HCT116 (cell line): ENCODE measurements at regions not wholly inside any gene's neighbourhood (a gene's known extent, or its start where the extent isn't known, plus 50 kb on each side); places are given as distances from the start of the nearest gene placed in this dataset.

Experiments used
- ATAC-seq: fragments of 200-7000 bp; cut with Tn5 transposase; 2 replicates; pipeline ENCODE4 v1.9.1; 2020; ENCODE audit warnings: mild to moderate bottlenecking, moderate library complexity
- BruUV-seq: library from RNA; stranded (reverse); fragments of 400-500 nt; replicated peaks from 2 replicates; lab custom pipeline; 2021; lab: Mats Ljungman, UMichigan
- CTCF ChIA-PET: fragments of 300-600 bp; sonication (Branson Sonifier 250); formaldehyde crosslinking; loops from one replicate; lab custom pipeline; 2021; ENCODE audit warnings: antibody characterized with exemption; lab: Charles Lee
- POLR2A ChIA-PET: fragments of 300-600, 350-600 bp; sonication (Branson Sonifier 250); formaldehyde crosslinking; loops from one replicate; lab custom pipeline; 2021; ENCODE audit warnings: antibody characterized with exemption; lab: Charles Lee
- RAD21 ChIA-PET, 2 experiments: fragments of 300-600 bp; sonication (Branson Sonifier 250); formaldehyde crosslinking; loops; one replicate each; lab custom pipeline; 2023; ENCODE audit warnings: low total read pairs in 2 of 2; ENCODE audit not compliant: uncharacterized antibody in 2 of 2, unreplicated experiment in 2 of 2, low non-redundant PET in 1 of 2; lab: Charles Lee
- DNase-seq: peaks from one replicate; pipeline ENCODE4 v3.0.0-alpha.2; 2010; ENCODE audit warnings: low read depth, low spot score
- H2AFZ ChIP-seq: fragments of 200-600 bp; shearing (Covaris generic), sonication (generic); 2 replicates; pipeline ENCODE4 v1.6.1; 2017; ENCODE audit warnings: low read depth, mixed run types, mixed read lengths, antibody characterized with exemption, low read length; ENCODE audit not compliant: poor library complexity, severe bottlenecking
- H3K27ac ChIP-seq: 2 replicates; pipeline ENCODE4 v1.5.1; 2012; ENCODE audit warnings: low read depth, low read length
- H3K27me3 ChIP-seq: fragments of 200-600 bp; sonication (generic); 2 replicates; pipeline ENCODE4 v1.6.1; 2016; ENCODE audit warnings: mixed run types, low read length, mixed read lengths; ENCODE audit not compliant: insufficient read depth
- H3K36me3 ChIP-seq, 2 experiments: fragments of 200-500 bp in 1 of 2; fragments of 200-600 bp in 1 of 2; sonication (Bioruptor generic) in 1 of 2; sonication (generic) in 1 of 2; 2 replicates each; pipeline versions ENCODE4 v1.5.1 to v1.6.1; 2014 to 2016; ENCODE audit warnings: low read length in 2 of 2, inconsistent platforms in 1 of 2, mixed read lengths in 1 of 2, mixed run types in 1 of 2; ENCODE audit not compliant: insufficient read depth in 2 of 2, control insufficient read depth in 1 of 2
- H3K4me1 ChIP-seq, 2 experiments: fragments of 200-600 bp in 1 of 2; sonication (generic) in 1 of 2; 2 replicates each; pipeline versions ENCODE4 v1.5.1 to v1.6.1; 2012 to 2017; ENCODE audit warnings: low read length in 2 of 2, inconsistent platforms in 1 of 2, mild to moderate bottlenecking in 1 of 2, mixed read lengths in 1 of 2, mixed run types in 1 of 2, moderate library complexity in 1 of 2; ENCODE audit not compliant: insufficient read depth in 2 of 2, control insufficient read depth in 1 of 2
- H3K4me2 ChIP-seq: fragments of 200-600 bp; sonication (generic); 2 replicates; pipeline ENCODE4 v1.6.1; 2017; ENCODE audit warnings: mixed run types, low read length, mixed read lengths
- H3K4me3 ChIP-seq, 2 experiments: fragments of 200-600 bp in 1 of 2; sonication (generic) in 1 of 2; replicated peaks in 1 of 2; 2 replicates each; pipeline ENCODE4 v1.5.1; 2011 to 2016; ENCODE audit warnings: low read length in 2 of 2, control low read depth in 1 of 2, low read depth in 1 of 2, mild to moderate bottlenecking in 1 of 2, mixed read lengths in 1 of 2, mixed run types in 1 of 2
- H3K79me2 ChIP-seq: fragments of 200-600 bp; sonication (generic); 2 replicates; pipeline ENCODE4 v1.6.1; 2017; ENCODE audit warnings: mild to moderate bottlenecking, mixed run types, low read length, moderate library complexity, mixed read lengths; ENCODE audit not compliant: insufficient read depth
- H3K9ac ChIP-seq: fragments of 200-600 bp; sonication (generic); 2 replicates; pipeline ENCODE4 v1.6.1; 2016; ENCODE audit warnings: low read length, mixed read lengths
- H3K9me2 ChIP-seq: fragments of 200-600 bp; sonication (generic), shearing (Covaris generic); 2 replicates; pipeline ENCODE4 v1.6.1; 2017; ENCODE audit warnings: mixed run types, mild to moderate bottlenecking, moderate library complexity; ENCODE audit not compliant: insufficient read depth
- H3K9me3 ChIP-seq, 2 experiments: fragments of 200-500 bp in 1 of 2; fragments of 200-600 bp in 1 of 2; sonication (Bioruptor generic) in 1 of 2; sonication (generic) in 1 of 2; 2 replicates each; pipeline ENCODE4 v1.6.1; 2014 to 2017; ENCODE audit warnings: low read length in 2 of 2, mixed read lengths in 2 of 2, inconsistent platforms in 1 of 2, low read depth in 1 of 2, mild to moderate bottlenecking in 1 of 2, mixed run types in 1 of 2, moderate library complexity in 1 of 2; ENCODE audit not compliant: control insufficient read depth in 1 of 2, insufficient read depth in 1 of 2
- H4K20me1 ChIP-seq: fragments of 200-600 bp; sonication (generic), shearing (Covaris generic); 2 replicates; pipeline ENCODE4 v1.6.1; 2017; ENCODE audit warnings: mixed run types, mild to moderate bottlenecking, moderate library complexity; ENCODE audit not compliant: insufficient read depth
- CEBPB ChIP-seq: IDR thresholded peaks from 2 replicates; pipeline ENCODE4 v1.6.1; 2012; ENCODE audit warnings: low read depth
- CTCF ChIP-seq, 3 experiments: fragments of 200-600 bp in 1 of 3; sonication (generic) in 1 of 3; IDR thresholded peaks in 2 of 3; conservative IDR thresholded peaks in 1 of 3; 2 replicates each; pipeline ENCODE4 v1.5.1; 2012 to 2017; ENCODE audit warnings: low read depth in 2 of 3, low read length in 2 of 3, antibody characterized with exemption in 1 of 3, borderline replicate concordance in 1 of 3, control low read depth in 1 of 3, mild to moderate bottlenecking in 1 of 3, mixed read lengths in 1 of 3, mixed run types in 1 of 3, moderate library complexity in 1 of 3; ENCODE audit not compliant: insufficient read depth in 1 of 3
- ELF1 ChIP-seq: IDR thresholded peaks from 2 replicates; pipeline ENCODE4 v1.6.1; 2012; ENCODE audit warnings: low read depth, borderline replicate concordance
- EZH2 ChIP-seq: fragments of 200-600 bp; sonication (generic); IDR thresholded peaks from 2 replicates; pipeline ENCODE4 v1.6.1; 2017; ENCODE audit warnings: antibody characterized with exemption, mixed run types
- FOSL1 ChIP-seq: IDR thresholded peaks from 2 replicates; pipeline ENCODE4 v1.6.1; 2012; ENCODE audit warnings: low read depth
- JUND ChIP-seq: IDR thresholded peaks from 2 replicates; pipeline ENCODE4 v1.6.1; 2012
- POLR2A ChIP-seq: IDR thresholded peaks from 2 replicates; pipeline ENCODE4 v1.7.0; 2011; ENCODE audit warnings: borderline replicate concordance; ENCODE audit not compliant: insufficient read depth, insufficient read length; ENCODE audit errors: extremely low read depth
- RAD21 ChIP-seq: IDR thresholded peaks from 2 replicates; pipeline ENCODE4 v1.6.1; 2012; ENCODE audit warnings: low read depth, mild to moderate bottlenecking
- REST ChIP-seq: IDR thresholded peaks from 2 replicates; pipeline ENCODE4 v1.6.1; 2012; ENCODE audit warnings: low read depth
- SIN3A ChIP-seq: IDR thresholded peaks from 2 replicates; pipeline ENCODE4 v1.6.1; 2012; ENCODE audit warnings: low read depth
- SP1 ChIP-seq: IDR thresholded peaks from 2 replicates; pipeline ENCODE4 v1.6.1; 2012; ENCODE audit warnings: low read depth
- TCF7L2 ChIP-seq: IDR thresholded peaks from 2 replicates; pipeline ENCODE4 v1.7.0; 2011; ENCODE audit warnings: borderline replicate concordance, inconsistent platforms; ENCODE audit not compliant: insufficient read depth, insufficient read length; ENCODE audit errors: extremely low read depth
- YY1 ChIP-seq: IDR thresholded peaks from 2 replicates; pipeline ENCODE4 v1.6.1; 2011; ENCODE audit warnings: low read length, low read depth, moderate library complexity, mild to moderate bottlenecking; ENCODE audit not compliant: insufficient replicate concordance; ENCODE audit errors: extremely low read depth
- ZBTB33 ChIP-seq: IDR thresholded peaks from 2 replicates; pipeline ENCODE4 v1.6.1; 2011; ENCODE audit warnings: mild to moderate bottlenecking, low read length, moderate library complexity; ENCODE audit not compliant: insufficient replicate concordance; ENCODE audit errors: extremely low read depth
- ZNF274 ChIP-seq: fragments of 200-500 bp; sonication (Bioruptor generic); IDR thresholded peaks from 2 replicates; pipeline ENCODE4 v1.6.1; 2014; ENCODE audit warnings: mild to moderate bottlenecking, low read depth, low read length, inconsistent platforms
- intact Hi-C: fragments of 100-400 bp; cut with micrococcal nuclease; formaldehyde crosslinking; loops from 2 replicates; pipeline ENCODE4 v1.10.0; 2022

DNA sequence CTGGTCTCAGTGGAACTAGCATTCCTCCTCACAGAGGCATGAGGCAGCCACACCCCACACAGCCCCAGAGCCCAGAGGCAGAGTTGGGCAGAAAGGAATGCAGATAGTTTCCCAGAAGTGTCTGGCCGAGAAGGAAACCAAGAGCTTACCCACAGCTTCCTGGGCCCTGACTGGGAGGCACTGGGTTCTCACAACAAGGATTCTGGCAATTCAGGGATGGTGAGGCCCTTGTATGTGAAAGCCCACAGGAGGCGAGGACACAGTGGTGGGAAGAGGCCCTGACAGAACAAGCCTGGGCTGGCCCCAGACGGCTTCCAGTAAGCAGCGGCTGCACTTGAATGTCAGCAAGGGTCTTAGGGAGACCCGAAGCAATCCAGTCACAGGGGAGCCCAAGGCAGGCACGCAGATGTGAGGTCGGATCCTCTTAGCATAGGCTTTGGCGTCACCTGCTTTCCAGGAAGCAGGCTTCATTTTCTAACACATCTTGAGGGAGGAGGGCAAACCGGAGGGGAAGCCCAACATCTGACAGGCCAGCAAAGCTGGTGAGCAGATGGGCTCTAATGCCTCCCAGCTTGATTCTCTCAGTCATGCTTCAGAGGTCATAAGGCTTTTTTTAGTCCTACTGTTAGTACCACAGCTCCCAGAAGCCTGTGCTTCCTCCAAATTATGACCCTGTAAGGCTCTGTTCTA is 78.3 kb upstream of the AKIP1 start:
- Histone ChIP-seq H3K9me3 (no peaks in the 10 kb centered on the region), H3K27me3 (no peaks in the 10 kb centered on the region), H3K4me1 (peaks cover 6 to 13% of the 10 kb centered on the region in 2 experiments), H3K4me3 (no peak overlapping the region), H3K9me2 (no peaks in the 10 kb centered on the region), H3K4me2 (0 out of 2 replicates have a peak overlapping the region, but pooled peaks have one; percentile 14), H3K79me2 (no peaks in the 10 kb centered on the region), H3K27ac (peak overlapping the region; percentile 28; the same call in 1 of the 2 replicates)
- intact Hi-C loops: no loop called here
- peak; percentile 67 for ATAC-seq
- TF ChIP-seq EZH2: no peak
- TF ChIP-seq FOSL1: no peak
- TF ChIP-seq TCF7L2: no peak
- no peak for TF ChIP-seq ZBTB33
- no peak for TF ChIP-seq CEBPB
- no peak for TF ChIP-seq SIN3A
- no peak for TF ChIP-seq RAD21
- TF ChIP-seq POLR2A: no peak
- TF ChIP-seq ZNF274: no peak
- no peak for TF ChIP-seq SP1
- TF ChIP-seq ELF1: no peak
- TF ChIP-seq CTCF (IDR thresholded peaks at IDR 0.05 in 2 of 3, conservative IDR thresholded peaks at IDR 0.05 in 1 of 3; ENCODE audit: borderline replicate concordance in 1 of 3, insufficient read depth in 1 of 3, low read depth in 2 of 3, low read length in 2 of 3): no peak
- no peak for TF ChIP-seq JUND
- TF ChIP-seq REST: no peak
- no peak for TF ChIP-seq YY1
- TF ChIP-seq, all 23 proteins: peak for 0
- ChIA-PET POLR2A (interaction anchor here (1.6 kb wide), 1 partner anchor 20 kb away, joined by 3 read pairs; no protein-coding TSS in a partner anchor), RAD21 (no interaction called here), CTCF (no interaction called here)
- no peaks in the 10 kb centered on the region for H3K36me3 ChIP-seq
- BruUV-seq: no TSS peak
- H3K9ac ChIP-seq: no peak overlapping the region
- DNase-seq: no peak
- no peaks in the 10 kb centered on the region for H4K20me1 ChIP-seq
- no peak overlapping the region for H2AFZ ChIP-seq
